GM23338 (cell line): ENCODE measurements at regions not wholly inside any gene's neighbourhood (a gene's known extent, or its start where the extent isn't known, plus 50 kb on each side); places are given as distances from the start of the nearest gene placed in this dataset.

ENCODE experiments used
- ATAC-seq: fragments of 200-7000 bp; cut with Tn5 transposase; 3 replicates; pipeline ENCODE4 v1.9.1; 2020
- DNase-seq: peaks from one replicate; pipeline ENCODE4 v3.0.0-alpha.2; 2015; ENCODE audit warnings: low spot score
- H2AFZ ChIP-seq: fragments of 200-600 bp; sonication (generic); 2 replicates; pipeline ENCODE4 v1.8.0; 2016; ENCODE audit warnings: antibody characterized with exemption, mild to moderate bottlenecking, moderate library complexity
- H3F3A ChIP-seq: fragments of 200-600 bp; sonication (generic); replicated peaks from 2 replicates; pipeline ENCODE4 v1.8.0; 2017; ENCODE audit warnings: antibody characterized with exemption, mixed run types, low read depth
- H3K27ac ChIP-seq: fragments of 200-600 bp; sonication (generic); 2 replicates; pipeline ENCODE4 v1.6.1; 2016; ENCODE audit warnings: low read depth
- H3K27me3 ChIP-seq: fragments of 200-600 bp; sonication (generic); 2 replicates; pipeline ENCODE4 v1.8.0; 2016; ENCODE audit warnings: mild to moderate bottlenecking, mixed run types, moderate library complexity; ENCODE audit not compliant: insufficient read depth
- H3K36me3 ChIP-seq: fragments of 200-600 bp; sonication (generic); 2 replicates; pipeline ENCODE4 v1.8.0; 2016; ENCODE audit warnings: mild to moderate bottlenecking; ENCODE audit not compliant: insufficient read depth
- H3K4me1 ChIP-seq: fragments of 200-600 bp; sonication (generic); 2 replicates; pipeline ENCODE4 v1.8.0; 2016; ENCODE audit warnings: mild to moderate bottlenecking, moderate library complexity; ENCODE audit not compliant: insufficient read depth
- H3K4me2 ChIP-seq: fragments of 200-600 bp; sonication (generic); 2 replicates; pipeline ENCODE4 v1.7.1; 2017; ENCODE audit warnings: mixed run types
- H3K4me3 ChIP-seq: fragments of 200-600 bp; sonication (generic); 2 replicates; pipeline ENCODE4 v1.6.1; 2016; ENCODE audit warnings: mixed run types
- H3K79me2 ChIP-seq: fragments of 200-600 bp; sonication (generic); replicated peaks from 2 replicates; pipeline ENCODE4 v1.8.0; 2017; ENCODE audit warnings: mild to moderate bottlenecking; ENCODE audit not compliant: insufficient read depth
- H3K9me2 ChIP-seq: fragments of 200-600 bp; sonication (generic); 2 replicates; pipeline ENCODE4 v1.8.0; 2017; ENCODE audit not compliant: insufficient read depth
- H4K20me1 ChIP-seq: fragments of 200-600 bp; sonication (generic); replicated peaks from 2 replicates; pipeline ENCODE4 v1.8.0; 2017; ENCODE audit warnings: mild to moderate bottlenecking; ENCODE audit not compliant: insufficient read depth
- H3K27ac Mint-ChIP-seq: 2 replicates; pipeline ENCODE4 v1.8.0; 2020; ENCODE audit warnings: inconsistent platforms, mild to moderate bottlenecking, moderate library complexity, mixed read lengths
- H3K27me3 Mint-ChIP-seq: 3 replicates; pipeline ENCODE4 v1.8.0; 2022; ENCODE audit warnings: low read depth, mild to moderate bottlenecking, moderate library complexity, mixed read lengths, inconsistent platforms; ENCODE audit not compliant: insufficient read depth, poor library complexity
- H3K36me3 Mint-ChIP-seq: 3 replicates; pipeline ENCODE4 v1.8.0; 2021; ENCODE audit warnings: low read depth, mild to moderate bottlenecking, inconsistent platforms, moderate library complexity, mixed read lengths
- H3K4me1 Mint-ChIP-seq: 3 replicates; pipeline ENCODE4 v1.8.0; 2020; ENCODE audit warnings: mild to moderate bottlenecking, inconsistent platforms, mixed read lengths
- H3K4me3 Mint-ChIP-seq: 3 replicates; pipeline ENCODE4 v1.8.0; 2021; ENCODE audit warnings: moderate library complexity, mild to moderate bottlenecking, inconsistent platforms, mixed read lengths
- H3K9me3 Mint-ChIP-seq: 3 replicates; pipeline ENCODE4 v1.8.0; 2020; ENCODE audit warnings: moderate library complexity, mild to moderate bottlenecking, inconsistent platforms, mixed read lengths
- EZH2 ChIP-seq: fragments of 200-600 bp; sonication (generic); IDR thresholded peaks from one replicate; pipeline ENCODE4 v1.8.0; 2017; ENCODE audit warnings: antibody characterized with exemption, mild to moderate bottlenecking, low read depth; ENCODE audit not compliant: unreplicated experiment
- POLR2AphosphoS5 ChIP-seq: IDR thresholded peaks from 2 replicates; pipeline ENCODE4 v1.6.1; 2016; ENCODE audit warnings: antibody characterized with exemption, low read depth
- TF ChIP-seq, protein P1 (sequence below), 2 experiments: fragments of 200-600 bp in 1 of 2; sonication (generic) in 1 of 2; conservative IDR thresholded peaks; 2 replicates each; pipeline versions ENCODE4 v1.5.1 to v1.6.1; 2016 to 2017; ENCODE audit warnings: antibody characterized with exemption in 2 of 2, low read depth in 2 of 2, mild to moderate bottlenecking in 2 of 2, moderate library complexity in 1 of 2
- TF ChIP-seq, protein P2 (sequence below): fragments of 250-450 bp; sonication (Bioruptor Pico); IDR thresholded peaks from 2 replicates; pipeline ENCODE4 v1.5.0; 2020; ENCODE audit warnings: mild to moderate bottlenecking, moderate library complexity

GRCh38 chr9:27766073-27766835 lies 193.0 kb upstream of the C9orf72 start:
- ATAC-seq, result no peak
- Histone ChIP-seq H3K79me2 (no peaks in the 10 kb centered on the region), H3K4me3 (no peak overlapping the region), H2AFZ (no peak overlapping the region; the same call in 1 of the 2 replicates), H3K27ac (no peak overlapping the region), H3K36me3 (no peaks in the 10 kb centered on the region), H3K4me2 (no peak overlapping the region), H3F3A (no peaks in the 10 kb centered on the region), H3K4me1 (peaks cover 21% of the 10 kb centered on the region; the same call in 1 of the 2 replicates), H4K20me1 (no peaks in the 10 kb centered on the region), H3K27me3 (no peaks in the 10 kb centered on the region), H3K9me2 (peaks cover 14% of the 10 kb centered on the region)
- Mint-ChIP-seq H3K4me1 (peaks cover 24% of the 10 kb centered on the region), H3K4me3 (no peak overlapping the region), H3K9me3 (no peaks in the 10 kb centered on the region; the same call in 2 of the 3 replicates), H3K36me3 (peaks cover 4% of the 10 kb centered on the region), H3K27ac (no peak overlapping the region), H3K27me3 (no peaks in the 10 kb centered on the region)
- no peak for DNase-seq
- TF ChIP-seq, protein P1, sequence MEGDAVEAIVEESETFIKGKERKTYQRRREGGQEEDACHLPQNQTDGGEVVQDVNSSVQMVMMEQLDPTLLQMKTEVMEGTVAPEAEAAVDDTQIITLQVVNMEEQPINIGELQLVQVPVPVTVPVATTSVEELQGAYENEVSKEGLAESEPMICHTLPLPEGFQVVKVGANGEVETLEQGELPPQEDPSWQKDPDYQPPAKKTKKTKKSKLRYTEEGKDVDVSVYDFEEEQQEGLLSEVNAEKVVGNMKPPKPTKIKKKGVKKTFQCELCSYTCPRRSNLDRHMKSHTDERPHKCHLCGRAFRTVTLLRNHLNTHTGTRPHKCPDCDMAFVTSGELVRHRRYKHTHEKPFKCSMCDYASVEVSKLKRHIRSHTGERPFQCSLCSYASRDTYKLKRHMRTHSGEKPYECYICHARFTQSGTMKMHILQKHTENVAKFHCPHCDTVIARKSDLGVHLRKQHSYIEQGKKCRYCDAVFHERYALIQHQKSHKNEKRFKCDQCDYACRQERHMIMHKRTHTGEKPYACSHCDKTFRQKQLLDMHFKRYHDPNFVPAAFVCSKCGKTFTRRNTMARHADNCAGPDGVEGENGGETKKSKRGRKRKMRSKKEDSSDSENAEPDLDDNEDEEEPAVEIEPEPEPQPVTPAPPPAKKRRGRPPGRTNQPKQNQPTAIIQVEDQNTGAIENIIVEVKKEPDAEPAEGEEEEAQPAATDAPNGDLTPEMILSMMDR (conservative IDR thresholded peaks at IDR 0.05; ENCODE audit: low read depth in 2 of 2), result no peak
- TF ChIP-seq EZH2 (no peak), POLR2AphosphoS5 (no peak)
- TF ChIP-seq, protein P2, sequence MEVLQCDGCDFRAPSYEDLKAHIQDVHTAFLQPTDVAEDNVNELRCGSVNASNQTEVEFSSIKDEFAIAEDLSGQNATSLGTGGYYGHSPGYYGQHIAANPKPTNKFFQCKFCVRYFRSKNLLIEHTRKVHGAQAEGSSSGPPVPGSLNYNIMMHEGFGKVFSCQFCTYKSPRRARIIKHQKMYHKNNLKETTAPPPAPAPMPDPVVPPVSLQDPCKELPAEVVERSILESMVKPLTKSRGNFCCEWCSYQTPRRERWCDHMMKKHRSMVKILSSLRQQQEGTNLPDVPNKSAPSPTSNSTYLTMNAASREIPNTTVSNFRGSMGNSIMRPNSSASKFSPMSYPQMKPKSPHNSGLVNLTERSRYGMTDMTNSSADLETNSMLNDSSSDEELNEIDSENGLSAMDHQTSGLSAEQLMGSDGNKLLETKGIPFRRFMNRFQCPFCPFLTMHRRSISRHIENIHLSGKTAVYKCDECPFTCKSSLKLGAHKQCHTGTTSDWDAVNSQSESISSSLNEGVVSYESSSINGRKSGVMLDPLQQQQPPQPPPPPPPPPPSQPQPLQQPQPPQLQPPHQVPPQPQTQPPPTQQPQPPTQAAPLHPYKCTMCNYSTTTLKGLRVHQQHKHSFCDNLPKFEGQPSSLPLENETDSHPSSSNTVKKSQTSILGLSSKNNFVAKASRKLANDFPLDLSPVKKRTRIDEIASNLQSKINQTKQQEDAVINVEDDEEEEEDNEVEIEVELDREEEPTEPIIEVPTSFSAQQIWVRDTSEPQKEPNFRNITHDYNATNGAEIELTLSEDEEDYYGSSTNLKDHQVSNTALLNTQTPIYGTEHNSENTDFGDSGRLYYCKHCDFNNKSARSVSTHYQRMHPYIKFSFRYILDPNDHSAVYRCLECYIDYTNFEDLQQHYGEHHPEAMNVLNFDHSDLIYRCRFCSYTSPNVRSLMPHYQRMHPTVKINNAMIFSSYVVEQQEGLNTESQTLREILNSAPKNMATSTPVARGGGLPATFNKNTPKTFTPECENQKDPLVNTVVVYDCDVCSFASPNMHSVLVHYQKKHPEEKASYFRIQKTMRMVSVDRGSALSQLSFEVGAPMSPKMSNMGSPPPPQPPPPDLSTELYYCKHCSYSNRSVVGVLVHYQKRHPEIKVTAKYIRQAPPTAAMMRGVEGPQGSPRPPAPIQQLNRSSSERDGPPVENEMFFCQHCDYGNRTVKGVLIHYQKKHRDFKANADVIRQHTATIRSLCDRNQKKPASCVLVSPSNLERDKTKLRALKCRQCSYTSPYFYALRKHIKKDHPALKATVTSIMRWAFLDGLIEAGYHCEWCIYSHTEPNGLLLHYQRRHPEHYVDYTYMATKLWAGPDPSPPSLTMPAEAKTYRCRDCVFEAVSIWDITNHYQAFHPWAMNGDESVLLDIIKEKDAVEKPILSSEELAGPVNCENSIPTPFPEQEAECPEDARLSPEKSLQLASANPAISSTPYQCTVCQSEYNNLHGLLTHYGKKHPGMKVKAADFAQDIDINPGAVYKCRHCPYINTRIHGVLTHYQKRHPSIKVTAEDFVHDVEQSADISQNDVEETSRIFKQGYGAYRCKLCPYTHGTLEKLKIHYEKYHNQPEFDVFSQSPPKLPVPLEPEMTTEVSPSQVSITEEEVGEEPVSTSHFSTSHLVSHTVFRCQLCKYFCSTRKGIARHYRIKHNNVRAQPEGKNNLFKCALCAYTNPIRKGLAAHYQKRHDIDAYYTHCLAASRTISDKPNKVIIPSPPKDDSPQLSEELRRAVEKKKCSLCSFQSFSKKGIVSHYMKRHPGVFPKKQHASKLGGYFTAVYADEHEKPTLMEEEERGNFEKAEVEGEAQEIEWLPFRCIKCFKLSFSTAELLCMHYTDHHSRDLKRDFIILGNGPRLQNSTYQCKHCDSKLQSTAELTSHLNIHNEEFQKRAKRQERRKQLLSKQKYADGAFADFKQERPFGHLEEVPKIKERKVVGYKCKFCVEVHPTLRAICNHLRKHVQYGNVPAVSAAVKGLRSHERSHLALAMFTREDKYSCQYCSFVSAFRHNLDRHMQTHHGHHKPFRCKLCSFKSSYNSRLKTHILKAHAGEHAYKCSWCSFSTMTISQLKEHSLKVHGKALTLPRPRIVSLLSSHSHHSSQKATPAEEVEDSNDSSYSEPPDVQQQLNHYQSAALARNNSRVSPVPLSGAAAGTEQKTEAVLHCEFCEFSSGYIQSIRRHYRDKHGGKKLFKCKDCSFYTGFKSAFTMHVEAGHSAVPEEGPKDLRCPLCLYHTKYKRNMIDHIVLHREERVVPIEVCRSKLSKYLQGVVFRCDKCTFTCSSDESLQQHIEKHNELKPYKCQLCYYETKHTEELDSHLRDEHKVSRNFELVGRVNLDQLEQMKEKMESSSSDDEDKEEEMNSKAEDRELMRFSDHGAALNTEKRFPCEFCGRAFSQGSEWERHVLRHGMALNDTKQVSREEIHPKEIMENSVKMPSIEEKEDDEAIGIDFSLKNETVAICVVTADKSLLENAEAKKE (CRISPR knock-in tag), result no peak
